ENCODE measurements at regions not wholly inside any gene's neighbourhood (a gene's known extent, or its start where the extent isn't known, plus 50 kb on each side); places are given as distances from the start of the nearest gene placed in this dataset.
"Not testable (repeated sequence)": the region's sequence is repeated elsewhere in the genome, so short reads cannot be mapped to it uniquely, and the experiment has no call there.

- Histone ChIP-seq H3K9me3 (no peaks in the 10 kb centered on the region), H3K27ac (no peak overlapping the region), H3K4me1 (replicated peaks) (no peaks in the 10 kb centered on the region), H3K36me3 (no peaks in the 10 kb centered on the region), H3K27me3 (replicated peaks; ENCODE audit: insufficient read depth) (no peaks in the 10 kb centered on the region), H3K4me3 (no peak overlapping the region)
- intact Hi-C loops (cut with DNase I), result no loop called here
- no peak for DNase-seq (ENCODE audit: low spot score)
- 89% methylated on average over 1 of the region's 1 CpG for WGBS
- TF ChIP-seq POLR2AphosphoS5 (IDR thresholded peaks at IDR 0.05) (no peak), POLR2A (IDR thresholded peaks at IDR 0.05) (no peak), CTCF (IDR thresholded peaks at IDR 0.05) (no peak)
These were observed 247.0 kb downstream of the USP25 start for GRCh38 chr21:15976807-15977206.

DNA sequence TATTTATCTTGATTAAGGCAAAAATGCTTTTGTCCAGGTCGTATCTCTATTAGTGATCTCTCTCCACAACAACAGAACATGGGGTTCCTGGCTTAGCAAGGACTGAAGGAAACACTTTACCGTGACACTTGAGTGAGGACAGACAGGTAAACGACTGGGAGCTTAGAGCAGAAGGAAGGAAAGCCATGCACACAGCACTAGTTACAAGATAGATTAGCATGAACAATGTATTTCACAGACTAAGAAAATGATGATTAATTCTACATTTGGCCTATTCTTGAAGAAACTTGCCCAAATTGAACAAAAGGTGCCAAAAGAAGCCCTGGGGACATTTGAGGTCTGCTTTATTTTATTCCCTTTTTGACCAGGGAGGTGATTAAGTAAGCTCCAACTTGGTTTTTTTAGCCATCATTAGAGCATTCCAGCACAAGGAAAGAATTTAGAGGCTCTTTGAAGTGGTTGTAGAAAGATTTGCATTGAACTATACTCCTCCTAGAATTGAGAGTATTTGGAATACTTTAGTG, 248.5 kb downstream of the USP25 start:
- no peaks in the 10 kb centered on the region for H3K9me3 ChIP-seq
- TF ChIP-seq POLR2AphosphoS5 (IDR thresholded peaks at IDR 0.05) (peak; percentile 88), POLR2A (IDR thresholded peaks at IDR 0.05) (no peak), CTCF (IDR thresholded peaks at IDR 0.05) (no peak)
- DNase-seq (ENCODE audit: low spot score), result peak; percentile 73
- H3K4me3 ChIP-seq, result no peak overlapping the region
- no peaks in the 10 kb centered on the region for H3K4me1 ChIP-seq (replicated peaks)
- 13% methylated on average over 3 of the region's 3 CpGs for WGBS
- intact Hi-C loops (cut with DNase I), result no loop called here
- H3K27ac ChIP-seq, result peak overlapping the region in 1 of 2 donors; percentile 26
- no peaks in the 10 kb centered on the region for H3K27me3 ChIP-seq (replicated peaks; ENCODE audit: insufficient read depth)
- H3K36me3 ChIP-seq, result no peaks in the 10 kb centered on the region

- H3K9me3 ChIP-seq; H3K36me3 ChIP-seq; H3K4me3 ChIP-seq; H3K27ac ChIP-seq; intact Hi-C loops (cut with DNase I); DNase-seq (ENCODE audit: low spot score); H3K27me3 ChIP-seq (replicated peaks; ENCODE audit: insufficient read depth); H3K4me1 ChIP-seq (replicated peaks): not testable (repeated sequence)
- 99% methylated on average over 6 of the region's 6 CpGs for WGBS
These were observed 249.7 kb downstream of the USP25 start for GRCh38 chr21:15979493-15979892.

GRCh38 chr21:15986277-15986676, 256.5 kb downstream of the USP25 start:
- H3K4me1 ChIP-seq (replicated peaks), result no peaks in the 10 kb centered on the region
- no peaks in the 10 kb centered on the region for H3K27me3 ChIP-seq (replicated peaks; ENCODE audit: insufficient read depth)
- no peaks in the 10 kb centered on the region for H3K9me3 ChIP-seq
- no peaks in the 10 kb centered on the region for H3K36me3 ChIP-seq
- H3K4me3 ChIP-seq, result no peak overlapping the region
- DNase-seq (ENCODE audit: low spot score), result no peak
- intact Hi-C loops (cut with DNase I), result no loop called here
- TF ChIP-seq CTCF (IDR thresholded peaks at IDR 0.05) (no peak), POLR2A (IDR thresholded peaks at IDR 0.05) (no peak), POLR2AphosphoS5 (IDR thresholded peaks at IDR 0.05) (no peak)
- WGBS, result 74% methylated on average over 1 of the region's 1 CpG
- H3K27ac ChIP-seq, result no peak overlapping the region

DNA sequence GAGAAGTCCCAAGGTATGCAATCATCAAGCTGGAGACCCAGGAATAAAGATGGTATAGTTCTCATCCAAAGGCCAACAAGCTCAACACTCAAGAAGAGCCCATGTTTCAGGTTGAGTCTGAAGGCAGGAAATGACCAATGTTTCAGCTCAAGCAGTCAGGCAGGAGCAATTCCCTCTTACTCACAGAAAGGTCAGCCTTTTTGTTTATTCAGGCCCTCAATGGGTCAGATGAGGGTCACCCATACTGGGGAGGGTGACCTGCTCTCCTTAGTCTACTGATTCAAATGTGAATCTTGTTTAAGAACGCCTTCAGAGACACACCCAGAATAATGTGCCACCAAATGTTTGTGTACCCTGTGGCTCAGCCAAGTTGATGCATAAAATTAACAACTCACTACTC, 262.4 kb downstream of the USP25 start:
- no peak overlapping the region for H3K4me3 ChIP-seq
- TF ChIP-seq CTCF (IDR thresholded peaks at IDR 0.05), result no peak
- TF ChIP-seq POLR2AphosphoS5 (IDR thresholded peaks at IDR 0.05), result no peak
- TF ChIP-seq POLR2A (IDR thresholded peaks at IDR 0.05), result no peak
- DNase-seq (ENCODE audit: low spot score), result no peak
- H3K36me3 ChIP-seq, result no peaks in the 10 kb centered on the region
- no peaks in the 10 kb centered on the region for H3K4me1 ChIP-seq (replicated peaks)
- H3K27me3 ChIP-seq (replicated peaks; ENCODE audit: insufficient read depth), result no peaks in the 10 kb centered on the region
- H3K9me3 ChIP-seq, result no peaks in the 10 kb centered on the region
- 55% methylated on average over 1 of the region's 1 CpG for WGBS
- no peak overlapping the region for H3K27ac ChIP-seq
- intact Hi-C loops (cut with DNase I), result loop anchor here (10.0 kb wide), 1 partner anchor 97 kb away; no protein-coding TSS in a partner anchor

All from prostate gland (tissue), 2 donors.